ENCODE measurements at regions not wholly inside any gene's neighbourhood (a gene's known extent, or its start where the extent isn't known, plus 50 kb on each side); places are given as distances from the start of the nearest gene placed in this dataset.
"Not testable (repeated sequence)": the region's sequence is repeated elsewhere in the genome, so short reads cannot be mapped to it uniquely, and the experiment has no call there.

DNA sequence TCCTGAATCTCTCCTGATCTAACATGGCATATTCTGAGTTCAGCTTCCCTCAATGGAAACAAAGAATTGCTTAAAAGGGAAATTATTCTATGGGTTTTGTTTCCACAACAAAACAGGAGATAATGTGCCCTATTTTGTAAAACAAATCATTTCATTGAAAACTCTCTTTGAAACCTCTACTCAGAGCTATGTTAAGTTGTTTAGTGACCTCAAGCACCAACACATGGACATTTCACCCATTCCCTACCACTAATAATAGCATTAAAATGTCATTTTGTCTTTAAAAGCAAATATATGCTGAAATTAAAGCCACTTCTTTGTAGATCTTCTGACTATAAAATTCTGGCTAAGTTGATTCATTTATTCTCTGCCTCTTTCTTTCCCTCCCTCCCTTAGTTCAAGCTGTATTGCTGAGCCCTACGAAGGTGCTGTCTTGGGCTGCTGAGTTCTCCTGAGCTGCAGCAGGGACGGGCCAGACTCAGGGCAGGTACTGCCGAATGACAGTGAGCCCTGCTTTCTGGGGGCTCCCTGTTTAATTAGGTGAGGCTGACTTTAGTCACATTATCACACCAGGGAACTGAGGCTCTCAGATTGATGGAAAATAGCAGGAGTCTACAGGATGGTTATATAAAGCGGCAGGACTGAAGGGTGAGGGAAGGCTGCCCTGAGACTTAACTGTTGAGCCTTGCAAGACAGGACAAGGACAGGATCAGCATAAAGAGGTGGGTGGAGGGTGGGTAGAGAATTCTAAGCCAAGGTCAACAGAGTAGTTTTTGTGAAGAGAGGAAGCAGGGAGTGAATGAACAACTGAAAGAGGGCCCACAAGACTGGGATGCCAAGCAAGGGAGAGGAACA is 1685.1 kb downstream of the SPATA31A7 start:
- POLR2A ChIA-PET; H3K4me3 Mint-ChIP-seq; H3K27ac Mint-ChIP-seq; H3K36me3 Mint-ChIP-seq; H3K9me3 Mint-ChIP-seq; H3K4me1 Mint-ChIP-seq; ATAC-seq (ENCODE audit: low read depth); DNase-seq: not testable (repeated sequence)
- H3K27me3 Mint-ChIP-seq = peaks cover 19% of the 10 kb centered on the region

DNA sequence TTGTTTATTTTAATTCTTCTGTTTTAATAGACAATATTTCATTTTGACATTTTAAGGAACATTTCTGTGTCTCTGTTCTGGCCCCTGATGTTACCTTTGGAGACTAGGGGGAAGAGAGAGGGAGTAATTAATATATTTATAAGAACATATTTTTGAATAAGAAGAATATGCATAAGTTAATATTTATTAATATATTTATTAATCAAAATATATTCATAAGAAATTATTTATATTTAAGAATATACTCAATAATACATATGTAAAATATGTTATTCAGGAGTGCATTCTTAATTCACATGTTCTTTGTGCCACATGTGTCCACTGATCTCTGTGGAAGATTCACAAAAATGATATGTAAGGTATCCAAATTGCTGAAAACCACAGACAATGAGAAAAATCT is 1687.7 kb downstream of the SPATA31A7 start:
- H3K4me3 Mint-ChIP-seq, H3K36me3 Mint-ChIP-seq: not testable (repeated sequence)

DNA sequence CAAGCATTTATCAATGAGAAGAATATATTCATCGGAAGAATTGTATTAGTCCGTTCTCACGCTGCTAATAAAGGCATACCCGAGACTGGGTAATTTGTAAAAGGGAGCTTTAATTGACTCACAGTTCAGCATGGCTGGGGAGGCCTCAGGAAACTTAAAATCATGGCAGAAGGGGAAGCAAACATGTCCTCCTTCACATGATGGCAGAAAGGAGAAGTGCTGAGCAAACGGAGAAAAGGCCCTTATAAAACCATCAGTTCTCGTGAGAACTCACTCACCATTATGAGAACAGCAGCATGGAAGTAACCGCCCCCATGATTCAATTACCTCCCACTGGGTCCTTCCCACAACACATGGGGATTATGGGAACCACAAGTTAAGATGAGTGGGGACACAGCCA is 1688.2 kb downstream of the SPATA31A7 start:
- ATAC-seq (ENCODE audit: low read depth); H3K27ac Mint-ChIP-seq; H3K4me1 Mint-ChIP-seq; H3K36me3 Mint-ChIP-seq; H3K4me3 Mint-ChIP-seq; POLR2A ChIA-PET; DNase-seq; H3K9me3 Mint-ChIP-seq: not testable (repeated sequence)
- peaks cover 13% of the 10 kb centered on the region for H3K27me3 Mint-ChIP-seq

More for the DNA sequence above, 1687.7 kb downstream of the SPATA31A7 start:
- H3K27ac Mint-ChIP-seq; POLR2A ChIA-PET; H3K9me3 Mint-ChIP-seq; DNase-seq; ATAC-seq (ENCODE audit: low read depth); H3K4me1 Mint-ChIP-seq: not testable (repeated sequence)
- H3K27me3 Mint-ChIP-seq = peaks cover 12% of the 10 kb centered on the region

DNA sequence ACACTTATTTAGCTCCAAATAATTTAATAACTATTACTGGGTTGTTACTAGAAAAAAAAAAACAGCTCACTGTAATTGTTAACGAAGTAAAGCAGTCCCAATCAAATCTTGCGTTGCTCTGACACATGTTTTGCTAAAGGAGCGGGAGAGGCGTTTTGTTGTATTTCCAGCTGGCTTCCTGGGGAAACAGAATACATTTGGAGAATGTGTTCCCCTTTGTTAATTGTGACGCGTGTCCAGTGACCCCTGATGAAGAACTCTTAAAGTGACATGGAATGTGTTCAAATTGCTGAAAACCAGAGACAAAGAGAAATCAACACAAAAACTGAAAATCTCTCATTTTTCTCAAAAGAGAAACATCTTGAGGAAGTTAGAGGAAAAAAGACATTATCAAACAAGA is 1690.6 kb downstream of the SPATA31A7 start:
- ATAC-seq (ENCODE audit: low read depth); H3K4me1 Mint-ChIP-seq; H3K4me3 Mint-ChIP-seq; H3K36me3 Mint-ChIP-seq; POLR2A ChIA-PET; DNase-seq; H3K9me3 Mint-ChIP-seq; H3K27ac Mint-ChIP-seq: not testable (repeated sequence)
- H3K27me3 Mint-ChIP-seq = peaks cover 12% of the 10 kb centered on the region

DNA sequence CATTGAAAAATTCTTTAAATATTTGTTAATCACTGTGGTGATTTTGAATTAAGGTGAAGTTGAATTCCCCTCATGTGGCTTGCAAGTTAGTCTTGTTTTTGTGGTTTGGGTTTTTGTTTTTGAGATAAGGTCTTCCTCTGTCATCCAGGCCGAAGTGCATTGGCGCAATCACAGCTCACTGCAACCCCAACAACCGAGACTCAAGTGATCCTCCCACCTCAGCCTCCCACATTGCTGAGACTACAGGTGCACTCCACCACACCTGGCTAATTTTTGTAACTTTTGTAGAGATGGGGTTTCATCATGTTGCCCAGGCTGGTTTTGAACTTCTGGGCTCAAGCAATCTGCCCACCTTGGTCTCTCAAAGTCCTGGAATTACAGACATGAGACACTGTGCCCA is 1691.1 kb downstream of the SPATA31A7 start:
- H3K27ac Mint-ChIP-seq; H3K36me3 Mint-ChIP-seq; DNase-seq; H3K9me3 Mint-ChIP-seq; H3K4me1 Mint-ChIP-seq; POLR2A ChIA-PET; H3K4me3 Mint-ChIP-seq; ATAC-seq (ENCODE audit: low read depth): not testable (repeated sequence)
- H3K27me3 Mint-ChIP-seq = peaks cover 12% of the 10 kb centered on the region

DNA sequence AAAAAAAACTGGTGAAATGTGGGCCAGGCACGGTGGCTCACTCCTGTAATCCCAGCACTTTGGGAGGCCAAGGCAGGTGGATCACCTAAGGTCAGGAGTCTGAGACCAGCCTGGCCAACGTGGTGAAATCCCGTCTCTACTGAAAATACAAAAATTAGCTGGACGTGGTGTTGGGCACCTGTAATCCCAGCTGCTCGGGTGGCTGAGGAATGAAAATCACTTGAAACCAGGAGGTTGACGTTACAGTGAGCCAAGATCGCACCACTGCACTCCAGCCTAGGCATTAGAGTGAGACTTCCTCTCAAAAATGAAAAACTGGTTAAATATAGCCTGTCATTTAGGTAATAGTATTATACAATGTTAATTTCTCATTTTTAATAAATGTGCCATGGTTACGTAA is 1692.0 kb downstream of the SPATA31A7 start:
- POLR2A ChIA-PET; H3K27ac Mint-ChIP-seq; DNase-seq; H3K4me3 Mint-ChIP-seq; H3K9me3 Mint-ChIP-seq; ATAC-seq (ENCODE audit: low read depth); H3K4me1 Mint-ChIP-seq; H3K36me3 Mint-ChIP-seq: not testable (repeated sequence)
- peaks cover 12% of the 10 kb centered on the region for H3K27me3 Mint-ChIP-seq

DNA sequence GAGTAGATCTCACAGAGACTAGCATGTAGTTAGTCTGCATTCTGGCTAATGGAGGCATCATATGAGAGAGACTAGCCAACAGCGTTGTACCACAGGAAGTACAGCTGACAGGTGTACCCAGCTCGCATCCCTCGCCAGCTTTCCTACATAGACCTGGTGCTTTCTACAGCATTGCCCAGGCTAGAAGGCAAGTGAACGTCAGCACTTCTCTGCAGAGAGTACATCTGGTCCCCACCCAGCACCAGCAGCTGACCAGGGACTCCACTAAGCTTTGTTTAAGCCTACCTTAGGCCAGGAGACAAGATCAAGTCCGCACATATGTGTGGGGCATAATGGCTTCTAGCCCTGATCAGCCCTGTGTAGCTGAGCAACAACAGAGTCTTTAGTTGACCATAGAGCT is 1692.9 kb downstream of the SPATA31A7 start:
- H3K9me3 Mint-ChIP-seq; H3K4me1 Mint-ChIP-seq; POLR2A ChIA-PET; H3K4me3 Mint-ChIP-seq; DNase-seq; ATAC-seq (ENCODE audit: low read depth); H3K36me3 Mint-ChIP-seq; H3K27ac Mint-ChIP-seq: not testable (repeated sequence)
- H3K27me3 Mint-ChIP-seq = peaks cover 12% of the 10 kb centered on the region

DNA sequence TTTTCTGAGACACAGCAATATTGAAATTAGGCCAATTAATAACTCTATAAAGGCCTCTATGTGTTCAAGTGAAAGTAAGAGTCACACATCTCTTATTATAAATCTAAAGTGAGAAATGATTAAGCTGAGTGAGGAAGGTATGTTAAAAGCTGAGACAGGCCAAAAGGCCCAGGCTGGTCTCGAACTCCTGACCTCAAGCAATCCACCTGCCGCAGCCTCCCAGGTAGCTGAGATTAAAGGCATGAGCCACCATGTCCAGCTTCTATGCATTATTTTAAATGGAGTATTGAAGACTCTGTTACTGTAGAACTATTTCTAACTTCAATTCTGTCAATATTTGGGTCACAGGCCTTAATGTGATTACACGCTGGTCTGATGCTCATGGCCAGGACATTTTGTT is 1706.9 kb downstream of the SPATA31A7 start:
- POLR2A ChIA-PET; ATAC-seq (ENCODE audit: low read depth); H3K27me3 Mint-ChIP-seq: not testable (repeated sequence)

DNA sequence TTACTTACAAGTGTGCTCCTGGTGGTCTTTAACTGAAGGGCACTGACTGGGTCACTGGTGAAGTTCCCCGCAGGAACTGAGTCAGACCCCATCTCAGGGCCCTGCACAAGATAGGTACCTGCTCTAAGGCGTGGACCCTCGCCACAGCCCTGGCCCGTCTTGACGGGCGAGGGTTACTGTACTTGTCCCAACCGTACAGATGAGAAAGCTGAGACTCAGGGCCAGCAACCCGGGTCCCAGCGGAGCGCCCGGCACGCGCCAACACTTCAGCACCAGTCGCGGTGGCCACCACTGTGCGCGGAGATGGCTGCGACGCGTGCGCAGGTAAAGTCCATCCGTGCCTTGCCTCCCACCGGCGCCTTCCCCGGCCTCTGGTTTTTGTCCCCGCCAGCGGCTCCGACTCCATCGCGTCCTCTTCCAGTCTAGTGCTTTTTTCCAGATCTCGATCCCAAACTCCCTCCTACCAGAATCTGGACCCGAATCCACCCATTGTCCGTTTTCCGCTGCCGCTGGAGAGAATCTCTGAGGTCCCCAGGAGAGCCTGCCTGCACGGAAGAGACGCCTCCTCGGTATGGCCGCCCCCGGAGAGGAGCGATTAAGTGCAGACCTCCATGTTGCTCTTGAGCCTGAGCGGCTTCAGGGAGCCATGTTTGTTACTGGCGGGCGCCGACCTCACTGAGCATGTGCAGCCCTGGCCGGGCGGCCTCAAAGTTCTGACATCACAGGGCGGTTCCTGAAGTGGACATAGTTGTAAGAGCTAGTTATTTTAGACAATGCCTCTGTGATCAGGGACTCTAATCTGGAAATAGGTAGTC is 1707.8 kb downstream of the SPATA31A7 start:
- peak overlapping the region; percentile 69 for H3K27ac Mint-ChIP-seq
- ATAC-seq (ENCODE audit: low read depth); POLR2A ChIA-PET; H3K9me3 Mint-ChIP-seq; H3K27me3 Mint-ChIP-seq; H3K4me1 Mint-ChIP-seq; H3K36me3 Mint-ChIP-seq: not testable (repeated sequence)
- DNase-seq = peak; percentile 48
- H3K4me3 Mint-ChIP-seq = peak overlapping the region; percentile 49

More for the DNA sequence above, 1706.9 kb downstream of the SPATA31A7 start:
- H3K27ac Mint-ChIP-seq, H3K4me3 Mint-ChIP-seq, DNase-seq, H3K9me3 Mint-ChIP-seq, H3K36me3 Mint-ChIP-seq, H3K4me1 Mint-ChIP-seq: not testable (repeated sequence)

DNA sequence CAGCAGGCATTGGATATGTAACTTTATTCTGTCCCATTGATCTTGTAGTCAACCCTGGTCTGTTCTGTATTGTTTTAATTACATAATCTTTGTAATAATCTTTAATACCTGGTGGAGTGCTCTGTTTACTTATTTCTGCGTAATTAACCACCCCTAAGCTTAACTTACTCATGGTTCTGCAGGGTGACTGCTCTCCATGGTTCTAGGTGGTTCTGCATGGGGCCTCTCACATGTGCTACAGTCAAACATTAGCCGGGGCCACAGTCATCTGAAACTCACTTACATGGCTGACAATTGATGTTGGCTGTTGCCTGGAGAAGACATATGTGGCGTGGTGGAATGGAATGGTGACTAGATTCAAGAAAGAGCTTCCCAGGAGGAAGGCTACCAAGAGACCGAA is 1709.8 kb downstream of the SPATA31A7 start:
- ATAC-seq (ENCODE audit: low read depth); H3K36me3 Mint-ChIP-seq; H3K27ac Mint-ChIP-seq; H3K4me3 Mint-ChIP-seq; H3K4me1 Mint-ChIP-seq; H3K9me3 Mint-ChIP-seq; DNase-seq; H3K27me3 Mint-ChIP-seq; POLR2A ChIA-PET: not testable (repeated sequence)

DNA sequence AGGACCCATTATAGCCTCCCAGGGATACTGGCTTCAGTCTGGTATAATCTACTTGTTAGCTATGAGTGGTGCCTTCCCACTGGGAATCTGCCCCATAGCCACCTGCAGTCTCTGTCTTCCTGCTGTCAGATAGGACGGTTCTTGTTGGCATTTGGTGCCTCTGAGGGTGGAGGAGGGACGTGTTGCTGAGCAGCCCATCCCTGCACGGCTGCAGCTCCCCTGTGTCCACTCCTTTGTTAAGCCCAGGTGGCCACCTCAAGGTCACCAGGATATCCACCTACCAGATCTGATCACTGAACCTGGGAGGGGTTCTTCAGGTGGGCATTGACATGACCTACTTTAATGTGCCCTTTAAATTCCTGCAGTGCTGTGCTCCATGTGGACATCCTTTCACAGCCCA is 1714.2 kb downstream of the SPATA31A7 start:
- H3K4me1 Mint-ChIP-seq; H3K27me3 Mint-ChIP-seq; H3K27ac Mint-ChIP-seq; DNase-seq; H3K36me3 Mint-ChIP-seq; POLR2A ChIA-PET; ATAC-seq (ENCODE audit: low read depth); H3K4me3 Mint-ChIP-seq; H3K9me3 Mint-ChIP-seq: not testable (repeated sequence)

DNA sequence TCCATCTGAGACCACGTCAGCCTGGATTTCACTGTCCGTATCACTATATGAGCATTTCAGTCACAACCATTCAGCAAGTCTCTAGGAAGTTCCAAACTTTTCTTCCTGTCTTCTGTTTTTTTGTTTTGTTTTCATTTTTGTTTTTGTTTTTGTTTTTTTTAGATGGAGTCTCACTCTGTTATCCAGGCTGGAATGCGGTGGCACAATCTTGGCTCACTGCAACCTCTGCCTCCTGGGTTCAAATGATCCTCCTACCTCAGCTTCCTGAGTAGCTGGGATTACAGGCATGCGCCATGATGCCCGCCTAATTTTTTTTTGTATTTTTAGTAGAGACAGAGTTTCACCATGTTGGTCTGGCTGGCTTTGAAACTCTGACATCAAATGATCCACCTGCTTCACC is 1715.9 kb downstream of the SPATA31A7 start:
- H3K36me3 Mint-ChIP-seq; ATAC-seq (ENCODE audit: low read depth); H3K9me3 Mint-ChIP-seq; H3K27ac Mint-ChIP-seq; DNase-seq; POLR2A ChIA-PET; H3K4me3 Mint-ChIP-seq; H3K27me3 Mint-ChIP-seq; H3K4me1 Mint-ChIP-seq: not testable (repeated sequence)

DNA sequence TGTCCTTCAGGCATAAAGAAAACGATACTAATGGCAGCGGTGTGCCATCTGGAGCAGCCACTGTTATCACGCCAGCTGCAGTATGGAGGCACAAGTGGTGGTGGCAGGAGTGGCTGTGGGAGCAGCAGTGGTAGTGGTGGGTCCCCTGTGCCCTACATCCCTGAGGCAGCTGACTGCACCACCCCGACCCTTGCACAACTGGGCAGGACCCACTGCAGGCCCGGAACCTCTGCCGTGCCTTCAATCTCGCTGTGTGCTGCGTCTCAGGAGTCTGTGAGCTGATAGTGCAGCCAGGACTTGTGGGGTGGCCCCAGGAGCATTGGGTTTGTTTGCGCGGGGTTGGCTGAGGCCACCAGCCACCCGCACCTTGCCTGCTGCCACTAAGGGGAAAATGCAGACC is 1718.0 kb downstream of the SPATA31A7 start:
- H3K27me3 Mint-ChIP-seq; H3K4me3 Mint-ChIP-seq; ATAC-seq (ENCODE audit: low read depth); POLR2A ChIA-PET; H3K4me1 Mint-ChIP-seq; H3K36me3 Mint-ChIP-seq; H3K9me3 Mint-ChIP-seq; H3K27ac Mint-ChIP-seq; DNase-seq: not testable (repeated sequence)

DNA sequence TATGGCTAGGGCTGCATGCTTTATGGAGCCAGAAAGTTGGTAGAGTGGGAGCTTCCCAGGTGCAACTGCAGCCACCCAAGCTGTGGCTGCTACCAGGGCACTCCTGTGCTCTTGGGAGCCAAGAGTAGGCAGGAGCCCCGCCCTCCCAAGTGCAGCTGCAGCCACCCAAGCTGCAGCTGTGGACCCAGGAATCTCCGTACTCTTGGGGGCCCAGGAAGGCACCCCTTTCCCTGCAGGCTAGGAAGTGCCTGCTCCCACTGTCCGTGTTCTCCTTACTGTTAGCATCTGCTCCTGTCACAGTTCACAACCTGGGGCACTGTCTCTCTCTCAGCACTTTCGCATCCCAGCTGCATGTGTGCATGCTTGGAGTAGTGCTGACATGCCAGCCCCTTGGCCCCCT is 1718.4 kb downstream of the SPATA31A7 start:
- POLR2A ChIA-PET, H3K9me3 Mint-ChIP-seq: not testable (repeated sequence)

More for the DNA sequence above, 1718.4 kb downstream of the SPATA31A7 start:
- not testable (repeated sequence) for H3K27me3 Mint-ChIP-seq; DNase-seq; H3K36me3 Mint-ChIP-seq; H3K4me1 Mint-ChIP-seq; H3K27ac Mint-ChIP-seq; ATAC-seq (ENCODE audit: low read depth); H3K4me3 Mint-ChIP-seq

Data from activated naive CD8-positive, alpha-beta T cell treated with anti-CD3 and anti-CD28 coated beads, Interleukin-2, amount 10 ng/mL, durations not matched to agents 7 days and 5 days (primary cell).